GM21528 (cell line): ENCODE measurements at regions not wholly inside any gene's neighbourhood (a gene's known extent, or its start where the extent isn't known, plus 50 kb on each side); places are given as distances from the start of the nearest gene placed in this dataset.
"Not testable (repeated sequence)": the region's sequence is repeated elsewhere in the genome, so short reads cannot be mapped to it uniquely, and the experiment has no call there.

Source experiments
- ATAC-seq: cut with Tn5 transposase; IDR thresholded peaks from one replicate; pipeline ENCODE4 v1.9.1; 2021; ENCODE audit warnings: mild to moderate bottlenecking, moderate library complexity; ENCODE audit not compliant: unreplicated experiment, low FRiP score

DNA sequence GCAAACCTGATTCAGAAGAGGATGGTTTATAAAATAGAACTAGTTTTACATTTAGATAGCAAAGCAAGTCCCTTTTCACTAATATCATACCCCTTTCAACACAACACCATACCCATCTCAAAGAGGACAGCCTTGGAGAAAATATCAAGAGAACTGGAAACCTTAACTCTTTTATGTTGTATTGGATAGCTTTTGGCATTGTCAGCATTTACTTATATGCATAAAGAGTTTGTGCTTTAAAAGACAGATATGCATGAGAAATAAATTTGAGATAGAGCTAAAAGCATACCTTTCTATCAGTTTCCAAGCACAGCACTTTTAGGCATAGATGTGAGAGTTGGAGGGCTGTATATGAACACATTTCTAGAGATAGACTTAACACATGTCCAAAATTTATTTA lies 799.3 kb upstream of the ACO1 start:
- ATAC-seq: no peak

- no peak for ATAC-seq
These were observed 797.3 kb upstream of the ACO1 start for GRCh38 chr9:31587146-31587545.

DNA sequence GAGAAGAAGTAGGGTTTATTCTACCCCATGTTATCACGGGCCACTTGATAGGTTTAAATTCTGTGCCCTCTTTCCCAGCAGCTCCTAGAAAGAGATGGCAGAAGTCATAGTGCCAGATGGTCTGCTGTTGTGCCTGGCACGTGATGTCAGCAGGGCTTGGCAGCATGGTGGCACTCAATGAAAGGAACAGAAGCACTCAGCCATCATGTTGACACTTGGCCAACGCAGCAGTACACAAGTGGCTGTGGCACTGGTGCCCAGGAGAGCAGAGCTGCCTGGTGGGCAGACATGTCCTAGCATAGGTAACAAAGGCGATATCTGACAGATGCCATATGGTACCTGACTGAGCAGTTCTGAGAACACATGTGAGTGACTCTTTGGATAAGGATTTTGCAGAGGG lies 796.4 kb upstream of the ACO1 start:
- ATAC-seq: no peak

DNA sequence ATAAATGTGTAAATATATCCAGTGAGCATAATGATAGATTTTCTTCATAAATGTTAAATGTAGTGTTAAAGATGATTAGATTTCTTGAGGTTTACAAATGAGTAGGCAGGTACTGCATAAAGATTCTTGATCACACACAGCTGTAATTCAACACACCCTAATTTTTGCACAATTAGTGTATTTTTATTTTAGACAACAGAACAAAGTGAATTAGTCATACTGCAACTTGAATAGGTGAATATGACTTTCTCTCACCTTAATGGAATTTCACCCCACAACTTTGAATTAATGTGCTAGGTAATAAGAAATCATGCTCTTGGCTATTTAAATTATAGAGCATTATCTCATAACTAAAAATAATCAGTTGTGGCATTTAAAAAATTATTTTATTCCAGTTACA lies 795.7 kb upstream of the ACO1 start:
- ATAC-seq: no peak

DNA sequence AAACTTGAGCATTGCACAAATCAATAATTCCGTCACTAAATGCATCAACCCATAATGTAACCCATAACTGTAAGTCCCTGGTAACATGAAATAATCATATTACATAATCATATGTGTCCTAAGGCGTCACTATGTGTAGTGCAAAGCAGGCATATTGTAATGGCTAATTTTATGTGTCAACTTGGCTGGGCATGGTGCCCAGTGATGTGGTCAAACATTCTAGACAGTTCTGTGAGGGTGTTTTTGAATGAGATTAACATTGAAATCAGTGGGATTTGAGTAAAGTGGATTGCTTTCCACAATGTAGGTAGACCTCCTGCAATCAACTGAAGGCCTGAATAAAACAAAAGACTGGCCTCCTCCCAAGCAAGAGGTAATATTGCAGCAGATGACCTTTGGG lies 794.4 kb upstream of the ACO1 start:
- ATAC-seq: no peak

DNA sequence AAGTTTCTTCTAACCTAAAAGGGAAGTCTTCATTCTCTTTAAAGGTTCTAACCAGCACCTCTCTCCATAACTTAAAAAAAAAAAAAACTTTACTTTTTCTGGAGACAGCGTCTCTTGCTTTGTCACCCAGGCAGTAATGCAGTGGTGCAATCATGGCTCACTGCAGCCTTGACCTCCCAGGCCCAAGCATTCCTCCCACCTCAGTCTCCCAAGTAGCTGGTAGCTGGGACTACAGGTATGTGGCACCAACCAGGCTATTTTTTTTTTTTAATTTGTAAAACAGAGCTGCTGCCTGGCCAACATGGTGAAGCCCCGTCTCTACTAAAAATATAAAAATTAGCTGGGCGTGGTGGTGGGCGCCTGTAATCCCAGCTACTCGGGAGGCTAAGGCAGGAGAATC lies 787.4 kb upstream of the ACO1 start:
- ATAC-seq: not testable (repeated sequence)

- ATAC-seq: peak; percentile 57
These were observed 786.5 kb upstream of the ACO1 start for GRCh38 chr9:31597977-31598376.

- no peak for ATAC-seq
These were observed 782.8 kb upstream of the ACO1 start for GRCh38 chr9:31601666-31602065.

GRCh38 chr9:31604531-31604930 lies 779.9 kb upstream of the ACO1 start:
- no peak for ATAC-seq

- ATAC-seq: no peak
These were observed 779.3 kb upstream of the ACO1 start for GRCh38 chr9:31605164-31605563.

GRCh38 chr9:31606678-31607077 lies 777.8 kb upstream of the ACO1 start:
- ATAC-seq: no peak

DNA sequence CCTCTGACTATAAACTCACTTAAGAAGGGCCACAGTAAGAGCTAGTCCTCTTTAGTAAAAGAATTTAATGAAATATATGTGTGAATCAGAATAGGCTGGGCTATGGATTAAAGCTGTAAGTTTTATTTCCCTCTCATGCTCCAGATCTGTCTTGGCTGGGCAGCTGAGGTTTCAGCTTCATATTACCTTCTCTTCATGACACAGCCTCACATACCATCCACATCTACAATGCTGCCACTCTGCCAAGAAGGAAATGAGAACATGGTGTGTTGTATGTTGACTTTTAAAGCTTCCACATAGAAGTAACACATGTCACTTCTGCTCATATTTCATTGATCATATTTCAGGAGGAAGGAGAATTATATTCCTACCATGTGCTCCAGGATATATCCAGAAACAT lies 776.0 kb upstream of the ACO1 start:
- no peak for ATAC-seq

DNA sequence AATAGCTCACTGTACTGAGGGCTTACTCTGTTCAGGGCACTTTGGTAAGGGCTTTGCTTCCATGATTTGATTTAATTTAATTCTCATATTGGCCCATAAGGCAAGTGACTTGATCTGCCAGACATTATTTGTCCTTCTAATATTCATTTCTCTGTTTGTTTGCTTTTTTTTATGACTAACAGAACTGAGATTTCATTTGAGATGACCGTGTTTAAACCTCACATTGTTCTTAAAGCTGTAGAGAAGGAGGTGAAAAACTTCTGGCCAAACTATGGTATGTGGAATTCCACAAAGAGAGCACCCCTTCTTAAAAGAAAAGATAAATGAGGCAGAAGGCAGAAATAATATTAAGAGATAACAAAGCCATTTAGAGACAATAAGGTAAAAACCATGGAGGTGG lies 775.6 kb upstream of the ACO1 start:
- no peak for ATAC-seq

- no peak for ATAC-seq
These were observed 772.0 kb upstream of the ACO1 start for GRCh38 chr9:31612336-31613030.

DNA sequence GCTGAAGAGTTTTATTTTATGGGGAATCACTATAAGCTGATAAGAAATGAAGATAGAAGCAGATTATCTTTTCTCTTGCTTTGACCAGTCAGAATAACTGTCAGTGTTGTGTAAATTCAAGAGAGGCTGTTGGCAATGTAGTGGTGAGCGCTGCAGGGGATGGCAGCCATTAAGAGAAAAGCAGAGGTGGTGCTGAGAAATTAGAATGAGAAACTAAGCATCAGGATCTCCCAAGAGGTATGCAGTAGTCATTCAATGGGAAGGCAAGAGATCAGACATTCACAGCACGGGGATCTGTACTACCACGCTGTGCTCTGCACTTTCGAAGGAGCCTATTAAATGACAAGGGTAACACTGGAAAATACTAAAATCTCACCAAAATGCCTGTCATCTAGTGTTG lies 768.5 kb upstream of the ACO1 start:
- no peak for ATAC-seq

DNA sequence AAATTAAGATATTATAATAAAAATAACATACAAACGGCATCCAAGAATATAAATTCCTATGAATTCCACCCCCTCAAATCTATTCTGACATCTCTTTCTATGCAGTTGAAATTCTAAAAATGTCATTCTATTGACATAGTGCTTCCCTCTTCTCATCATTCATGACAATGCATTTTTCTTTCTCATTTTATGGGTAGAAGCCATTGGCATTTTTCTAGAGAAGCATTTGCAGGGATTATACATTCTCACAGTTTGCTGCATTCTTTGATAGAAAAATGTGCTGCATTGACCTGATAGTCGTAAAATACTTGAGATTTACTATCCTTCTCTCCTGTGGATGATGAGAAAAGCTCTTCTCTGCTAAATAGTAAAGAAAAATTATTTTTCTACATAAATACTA lies 760.9 kb upstream of the ACO1 start:
- no peak for ATAC-seq

DNA sequence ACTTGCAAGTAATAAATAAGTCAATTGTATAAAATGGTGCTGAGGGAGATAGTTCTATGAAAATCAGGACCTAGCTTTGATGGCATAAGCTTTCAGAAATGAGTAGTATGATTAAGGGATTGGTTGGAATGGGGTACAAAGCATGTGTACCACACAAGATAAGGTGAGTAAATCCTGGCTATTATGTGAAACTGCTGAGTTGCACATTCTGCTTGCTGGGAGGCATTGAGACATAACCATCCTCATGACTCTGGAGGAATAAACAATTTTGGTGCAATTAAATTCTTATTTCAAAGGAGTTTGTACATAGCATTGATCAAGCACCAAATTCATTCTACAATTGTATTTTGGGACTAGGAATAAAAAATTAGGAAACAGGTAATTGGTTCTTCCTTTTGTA lies 755.2 kb upstream of the ACO1 start:
- ATAC-seq: no peak

DNA sequence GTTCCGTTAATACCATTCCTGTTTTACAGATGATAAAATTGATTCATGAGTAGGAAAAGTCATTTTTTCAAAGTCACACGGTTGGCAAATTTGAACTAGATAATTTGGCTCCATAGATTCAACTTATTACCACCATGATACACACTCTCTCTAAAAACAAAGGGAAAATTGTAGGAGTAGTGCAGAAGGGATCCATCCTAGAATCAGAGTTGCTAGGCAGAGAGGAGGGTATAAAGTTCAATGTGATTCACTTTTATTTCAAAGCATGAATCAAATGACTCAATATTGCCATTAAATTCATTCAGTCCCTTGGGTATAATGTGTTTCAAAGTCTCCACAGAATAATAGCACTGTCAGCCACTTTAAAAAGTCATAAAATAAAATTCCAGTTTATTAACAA lies 747.2 kb upstream of the ACO1 start:
- ATAC-seq: no peak

- ATAC-seq: no peak
These were observed 746.6 kb upstream of the ACO1 start for GRCh38 chr9:31637861-31638260.

- no peak for ATAC-seq
These were observed 745.0 kb upstream of the ACO1 start for GRCh38 chr9:31639451-31639850.

DNA sequence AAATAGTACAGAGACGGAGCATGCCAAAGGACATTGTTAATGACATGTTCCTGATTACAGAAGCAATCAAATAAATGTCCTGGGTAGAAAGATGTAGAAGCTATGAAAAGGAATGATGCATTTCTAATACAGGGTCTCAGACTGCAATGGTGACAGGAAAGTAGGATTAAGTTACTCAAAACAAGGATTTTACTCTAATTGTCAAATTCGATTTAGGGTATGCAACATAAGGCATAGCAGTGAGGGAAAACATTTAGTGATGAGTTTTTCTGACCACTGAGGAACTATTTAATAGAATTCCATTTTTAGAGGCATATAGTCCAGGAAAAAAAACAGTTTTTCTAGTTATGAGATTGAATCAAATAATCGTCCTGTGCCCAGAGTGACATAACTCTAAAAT lies 715.1 kb upstream of the ACO1 start:
- no peak for ATAC-seq

GRCh38 chr9:31671011-31671410 lies 713.4 kb upstream of the ACO1 start:
- ATAC-seq: no peak

GRCh38 chr9:31674264-31674663 lies 710.2 kb upstream of the ACO1 start:
- ATAC-seq: no peak
